HepG2 (cell line): ENCODE measurements at regions not wholly inside any gene's neighbourhood (a gene's known extent, or its start where the extent isn't known, plus 50 kb on each side); places are given as distances from the start of the nearest gene placed in this dataset.

Source experiments
- ATAC-seq: fragments of 200-7000 bp; cut with Tn5 transposase; 3 replicates; pipeline ENCODE4 v1.9.1; 2020; ENCODE audit warnings: mild to moderate bottlenecking, moderate library complexity
- BruUV-seq: library from RNA; stranded (reverse); fragments of 400-500 nt; replicated peaks from 2 replicates; lab custom pipeline; 2021; lab: Mats Ljungman, UMichigan
- CTCF ChIA-PET: fragments of 300-600 bp; formaldehyde crosslinking; extraction: SDS; loops from one replicate; lab custom pipeline; 2021; ENCODE audit warnings: low total read pairs, inconsistent platforms, low intra/inter-chr PET ratio; lab: Yijun Ruan, JAX
- POLR2A ChIA-PET: fragments of 350-600 bp; sonication (Branson Sonifier 250); formaldehyde crosslinking; loops from one replicate; lab custom pipeline; 2020; ENCODE audit warnings: antibody characterized with exemption, inconsistent platforms; lab: Yijun Ruan, JAX
- DNase-seq: peaks from one replicate; pipeline ENCODE4 v3.0.0-alpha.2; 2015; ENCODE audit warnings: low spot score
- FAIRE-seq: peaks from 3 replicates; lab custom pipeline; 2011; peaks lifted over from hg19 to GRCh38; lab: Jason Lieb, UNC
- H2AFZ ChIP-seq: one replicate; pipeline ENCODE4 v1.6.1; 2011; ENCODE audit warnings: low read length, inconsistent platforms
- H3K27ac ChIP-seq: fragments of 300-600 bp; 3 replicates; pipeline ENCODE4 v1.8.0; 2011; ENCODE audit warnings: mixed run types, mild to moderate bottlenecking, mixed read lengths, low read length, inconsistent platforms; ENCODE audit not compliant: insufficient read depth; ENCODE audit errors: extremely low read length
- H3K27me3 ChIP-seq, 2 experiments: fragments of 200-600 bp in 1 of 2; 2 replicates in 1 of 2; 3 replicates in 1 of 2; pipeline versions ENCODE4 v1.6.0 to v1.8.0; 2011; ENCODE audit warnings: low read length in 2 of 2, mild to moderate bottlenecking in 2 of 2, moderate library complexity in 2 of 2, inconsistent platforms in 1 of 2; ENCODE audit not compliant: insufficient read depth in 2 of 2, control insufficient read depth in 1 of 2
- H3K36me3 ChIP-seq, 2 experiments: fragments of 200-600 bp in 1 of 2; replicated peaks in 1 of 2; 2 replicates in 1 of 2; 3 replicates in 1 of 2; pipeline versions ENCODE4 v1.5.1 to v1.8.0; 2011; ENCODE audit warnings: low read length in 2 of 2, inconsistent platforms in 1 of 2; ENCODE audit not compliant: insufficient read depth in 2 of 2, control insufficient read depth in 1 of 2
- H3K4me1 ChIP-seq: 2 replicates; pipeline ENCODE4 v1.5.1; 2012; ENCODE audit warnings: low read length, inconsistent platforms; ENCODE audit not compliant: insufficient read depth
- H3K4me2 ChIP-seq: 2 replicates; pipeline ENCODE4 v1.6.0; 2011; ENCODE audit warnings: low read depth, low read length, inconsistent platforms
- H3K4me3 ChIP-seq, 3 experiments: fragments of 200-600 bp in 1 of 3; sonication (generic), shearing (Covaris generic) in 1 of 3; replicated peaks in 1 of 3; 2 replicates each; pipeline ENCODE4 v1.5.1; 2011 to 2016; ENCODE audit warnings: low read length in 3 of 3, inconsistent platforms in 2 of 3, low read depth in 2 of 3, mild to moderate bottlenecking in 2 of 3, control low read depth in 1 of 3, mixed read lengths in 1 of 3; ENCODE audit not compliant: insufficient read depth in 1 of 3
- H3K79me2 ChIP-seq: one replicate; pipeline ENCODE4 v1.6.1; 2011; ENCODE audit warnings: low read length, inconsistent platforms; ENCODE audit not compliant: insufficient read depth
- H3K9ac ChIP-seq: 2 replicates; pipeline ENCODE4 v1.6.0; 2011; ENCODE audit warnings: mild to moderate bottlenecking, low read depth, low read length, inconsistent platforms; ENCODE audit not compliant: insufficient read depth
- H3K9me3 ChIP-seq: 2 replicates; pipeline ENCODE4 v1.5.1; 2012; ENCODE audit warnings: mild to moderate bottlenecking, low read length
- H4K20me1 ChIP-seq: 2 replicates; pipeline ENCODE4 v1.6.0; 2011; ENCODE audit warnings: inconsistent platforms, mild to moderate bottlenecking, low read length, moderate library complexity; ENCODE audit not compliant: insufficient read depth
- CREM ChIP-seq, 2 experiments: sonication (generic) in 1 of 2; formaldehyde crosslinking in 1 of 2; IDR thresholded peaks; 2 replicates each; pipeline versions ENCODE4 v1.4.0 to v1.6.1; 2016 to 2020; ENCODE audit warnings: antibody characterized with exemption in 1 of 2, mild to moderate bottlenecking in 1 of 2, missing genetic modification reagents in 1 of 2
- DR1 ChIP-seq: sonication (generic); formaldehyde crosslinking; IDR thresholded peaks from 2 replicates; pipeline ENCODE4 v1.8.0; 2021; ENCODE audit warnings: mild to moderate bottlenecking, missing genetic modification reagents, inconsistent platforms
- HINFP ChIP-seq: sonication (generic); formaldehyde crosslinking; IDR thresholded peaks from 2 replicates; pipeline ENCODE4 v1.4.0; 2020; ENCODE audit warnings: low read depth, mild to moderate bottlenecking, missing genetic modification reagents
- IRF9 ChIP-seq: sonication (generic); formaldehyde crosslinking; IDR thresholded peaks from 2 replicates; pipeline ENCODE4 v1.8.0; 2022; ENCODE audit warnings: missing genetic modification reagents, mild to moderate bottlenecking, borderline replicate concordance
- LBX2 ChIP-seq: sonication (generic); formaldehyde crosslinking; IDR thresholded peaks from 2 replicates; pipeline ENCODE4 v1.5.0; 2020; ENCODE audit warnings: missing genetic modification reagents, mild to moderate bottlenecking, borderline replicate concordance
- MAF1 ChIP-seq: sonication (generic); formaldehyde crosslinking; IDR thresholded peaks from 2 replicates; pipeline ENCODE4 v1.5.0; 2020; ENCODE audit warnings: missing genetic modification reagents, borderline replicate concordance
- PRDM4 ChIP-seq: sonication (generic); formaldehyde crosslinking; IDR thresholded peaks from 2 replicates; pipeline ENCODE4 v1.9.0; 2021; ENCODE audit warnings: missing genetic modification reagents, borderline replicate concordance
- SMARCC2 ChIP-seq: fragments of 450-650 bp; IDR thresholded peaks from 2 replicates; pipeline ENCODE4 v1.6.1; 2017; ENCODE audit warnings: antibody characterized with exemption, mild to moderate bottlenecking
- SP1 ChIP-seq, 2 experiments: fragments of 450-650 bp in 1 of 2; sonication (generic) in 1 of 2; formaldehyde crosslinking in 1 of 2; IDR thresholded peaks; 2 replicates each; pipeline versions ENCODE4 v1.4.0 to v1.6.1; 2016 to 2020; ENCODE audit warnings: missing genetic modification reagents in 1 of 2
- ZKSCAN5 ChIP-seq: sonication (generic); formaldehyde crosslinking; IDR thresholded peaks from 2 replicates; pipeline ENCODE4 v1.5.1; 2020; ENCODE audit warnings: mild to moderate bottlenecking, missing genetic modification reagents
- ZMAT5 ChIP-seq: sonication (generic); formaldehyde crosslinking; IDR thresholded peaks from 2 replicates; pipeline ENCODE4 v1.5.0; 2020; ENCODE audit warnings: mild to moderate bottlenecking, low read depth, missing genetic modification reagents, borderline replicate concordance
- ZNF275 ChIP-seq: sonication (generic); formaldehyde crosslinking; IDR thresholded peaks from 2 replicates; pipeline ENCODE4 v1.8.0; 2022; ENCODE audit warnings: missing genetic modification reagents, mild to moderate bottlenecking, inconsistent platforms, borderline replicate concordance
- ZNF629 ChIP-seq: sonication (generic); formaldehyde crosslinking; conservative IDR thresholded peaks from 2 replicates; pipeline ENCODE4 v1.5.0; 2020; ENCODE audit warnings: missing genetic modification reagents
- ZNF766 ChIP-seq: sonication (generic); formaldehyde crosslinking; IDR thresholded peaks from 2 replicates; pipeline ENCODE4 v1.5.0; 2020; ENCODE audit warnings: missing genetic modification reagents, borderline replicate concordance
- WGBS: methylation state at CpG from one replicate; pipeline ENCODE4 v1.1.6; 2017; ENCODE audit warnings: low lambda C conversion rate; 5-methylcytosine and 5-hydroxymethylcytosine counted together
- in situ Hi-C: cut with HindIII; loops from 2 replicates; pipeline ENCODE4 v1.10.0; 2017; ENCODE audit warnings: low pct_unique_long_range_greater_than_20kb; ENCODE audit not compliant: extremely low pct_ligation_motif_present
- intact Hi-C: fragments of 100-400 bp; cut with micrococcal nuclease; formaldehyde crosslinking; loops from one replicate; pipeline ENCODE4 v1.10.0; 2022; ENCODE audit not compliant: unreplicated experiment

- no peak for TF ChIP-seq ZNF766
- TF ChIP-seq CREM (IDR thresholded peaks at IDR 0.05): no peak
- TF ChIP-seq CREM (CRISPR knock-in tag; IDR thresholded peaks at IDR 0.05): no peak
- peak; percentile 38; the same call in 1 of the 2 replicates for TF ChIP-seq ZNF629 (CRISPR knock-in tag)
- no peak for TF ChIP-seq DR1 (CRISPR knock-in tag)
These were observed 78.9 kb upstream of the LHX1 start (continued) for GRCh38 chr17:36858119-36859002.

GRCh38 chr17:36859003-36859300, 78.3 kb upstream of the LHX1 start:
- CTCF ChIA-PET: no interaction called here
- in situ Hi-C loops (no loop called here), intact Hi-C loops (no loop called here)
- Histone ChIP-seq H3K79me2 (no peaks in the 10 kb centered on the region), H2AFZ (no peak overlapping the region), H3K4me2 (no peak overlapping the region), H3K4me3 (no peak overlapping the region), H3K9ac (no peak overlapping the region), H3K27ac (no peak overlapping the region), H3K9me3 (no peaks in the 10 kb centered on the region), H3K27me3 (peaks cover 2 to 4% of the 10 kb centered on the region in 2 experiments; a peak in 1 of 5 replicates), H3K36me3 (no peaks in the 10 kb centered on the region), H3K4me1 (peaks cover 44% of the 10 kb centered on the region), H4K20me1 (no peaks in the 10 kb centered on the region)
- ATAC-seq: peak; percentile 24
- POLR2A ChIA-PET: no interaction called here
- WGBS: no CpG with 5 or more reads among the region's 10 CpGs
- no peak for FAIRE-seq
- no peak for DNase-seq
- BruUV-seq: no TSS peak
- TF ChIP-seq SMARCC2 (no peak), ZMAT5 (CRISPR knock-in tag) (no peak), PRDM4 (CRISPR knock-in tag) (no peak), IRF9 (CRISPR knock-in tag) (no peak), CREM (IDR thresholded peaks at IDR 0.05) (no peak), CREM (CRISPR knock-in tag; IDR thresholded peaks at IDR 0.05) (no peak), SP1 (IDR thresholded peaks at IDR 0.05) (no peak), SP1 (CRISPR knock-in tag; IDR thresholded peaks at IDR 0.05) (no peak), HINFP (CRISPR knock-in tag) (no peak), ZNF275 (no peak), LBX2 (CRISPR knock-in tag) (no peak), ZKSCAN5 (no peak), MAF1 (no peak)
